Aorta (tissue), 5 donors: ENCODE measurements at regions not wholly inside any gene's neighbourhood (a gene's known extent, or its start where the extent isn't known, plus 50 kb on each side); places are given as distances from the start of the nearest gene placed in this dataset.

Experiments used
- ATAC-seq: fragments of 200-7000 bp; cut with Tn5 transposase; one replicate; pipeline ENCODE4 v1.9.1; 2022; ENCODE audit warnings: moderate library complexity; ENCODE audit not compliant: low FRiP score
- DNase-seq, 2 donors: peaks; one replicate each; pipeline ENCODE4 v3.0.0-alpha.2; 2020
- H3K27ac ChIP-seq, 2 donors: one replicate each; pipeline ENCODE4 v1.5.1; 2013; ENCODE audit warnings: low read length in 2 of 2, mild to moderate bottlenecking in 2 of 2, moderate library complexity in 2 of 2, control low read depth in 1 of 2, inconsistent platforms in 1 of 2, low read depth in 1 of 2
- H3K27me3 ChIP-seq, 2 donors: one replicate each; pipeline ENCODE4 v1.6.1; 2013; ENCODE audit warnings: control low read depth in 1 of 2, low read length in 1 of 2, mild to moderate bottlenecking in 1 of 2, moderate library complexity in 1 of 2; ENCODE audit not compliant: insufficient read depth in 2 of 2, control insufficient read depth in 1 of 2
- H3K36me3 ChIP-seq, 2 donors: one replicate each; pipeline ENCODE4 v1.6.1; 2013; ENCODE audit warnings: control low read depth in 1 of 2, low read length in 1 of 2, mild to moderate bottlenecking in 1 of 2; ENCODE audit not compliant: insufficient read depth in 2 of 2, control insufficient read depth in 1 of 2
- H3K4me1 ChIP-seq, 2 donors: one replicate each; pipeline ENCODE4 v1.6.1; 2013; ENCODE audit warnings: low read length in 2 of 2, control low read depth in 1 of 2, mild to moderate bottlenecking in 1 of 2, moderate library complexity in 1 of 2; ENCODE audit not compliant: insufficient read depth in 2 of 2, control insufficient read depth in 1 of 2
- H3K4me3 ChIP-seq, 2 donors: one replicate each; pipeline ENCODE4 v1.5.1; 2013; ENCODE audit warnings: low read length in 2 of 2, control low read depth in 1 of 2, mild to moderate bottlenecking in 1 of 2
- H3K9me3 ChIP-seq: one replicate; pipeline ENCODE4 v1.6.1; 2013; ENCODE audit warnings: mild to moderate bottlenecking, low read length; ENCODE audit not compliant: control insufficient read depth
- WGBS, 2 donors: extraction: QIAGEN DNeasy Blood & Tissue Kit; methylation state at CpG; one replicate each; pipeline ENCODE4 v1.1.7; 2013; 5-methylcytosine and 5-hydroxymethylcytosine counted together
- intact Hi-C, 2 donors: fragments of 100-400 bp; cut with DNase I; formaldehyde crosslinking; loops; one replicate each; pipeline versions ENCODE4 v1.14.2 to v1.15.0; 2022
- donor health status: healthy with polysubstance abuse.
- donor health status: Bipolar disorder and iron deficiency.
- donor health status: DM: no; HTN: no; CAD: no.
- donor health status: DM: no; HTN: no; CAD: no.
- donor health status: DM: yes; HTN: yes; CAD: no.

DNA sequence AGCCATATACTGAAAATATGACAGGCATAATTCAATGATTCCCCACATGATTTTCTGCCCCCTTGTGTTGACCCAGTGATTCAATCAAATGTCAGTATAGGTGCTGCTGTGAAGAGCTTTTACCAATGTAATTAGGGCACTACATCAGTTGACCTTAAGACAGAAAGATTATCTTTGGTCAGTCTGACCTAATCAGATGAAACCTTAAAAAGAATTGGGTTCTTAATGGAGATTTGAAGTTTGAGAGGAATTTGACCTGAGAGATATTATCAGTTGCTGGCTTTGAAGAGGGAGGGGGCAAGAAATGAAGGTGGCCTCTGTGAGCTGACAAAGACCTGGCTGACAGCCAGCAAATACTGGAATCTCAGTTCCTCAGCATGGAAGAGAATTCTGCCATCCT, 358.7 kb upstream of the CA10 start:
- ATAC-seq (no peak), DNase-seq (no peak)
- Histone ChIP-seq H3K9me3 (no peaks in the 10 kb centered on the region), H3K36me3 (no peaks in the 10 kb centered on the region), H3K4me3 (no peak overlapping the region), H3K27me3 (no peaks in the 10 kb centered on the region), H3K4me1 (no peaks in the 10 kb centered on the region), H3K27ac (no peak overlapping the region)
- intact Hi-C loops, result no loop called here

GRCh38 chr17:52515927-52516326, 357.4 kb upstream of the CA10 start:
- Histone ChIP-seq H3K27me3 (no peaks in the 10 kb centered on the region), H3K27ac (no peak overlapping the region), H3K36me3 (no peaks in the 10 kb centered on the region), H3K4me3 (no peak overlapping the region), H3K4me1 (no peaks in the 10 kb centered on the region), H3K9me3 (no peaks in the 10 kb centered on the region)
- no peak for DNase-seq
- ATAC-seq, result no peak
- intact Hi-C loops, result no loop called here
- 74 to 77% methylated on average over 2 of the region's 2 CpGs for WGBS, 2 donors

DNA sequence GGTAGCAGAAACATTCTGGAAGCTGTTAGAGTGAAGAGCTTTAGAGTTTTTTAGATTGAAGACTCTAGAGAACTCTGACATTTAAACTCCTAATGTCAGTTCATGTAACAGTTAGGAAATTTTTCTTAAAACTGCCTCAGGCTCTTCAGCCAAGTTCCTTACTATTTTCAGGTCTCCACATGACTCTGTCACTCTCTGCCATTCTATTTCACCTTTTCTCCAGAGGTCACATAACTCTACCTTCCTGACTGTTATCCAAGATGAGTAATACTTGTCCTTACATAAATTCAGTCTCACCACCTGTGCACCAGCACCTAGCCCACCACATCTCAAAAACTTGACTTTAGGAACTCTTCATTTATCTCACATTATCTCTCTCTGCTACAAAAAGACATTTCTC, 347.1 kb upstream of the CA10 start:
- intact Hi-C loops, result no loop called here
- H3K36me3 ChIP-seq, result no peaks in the 10 kb centered on the region
- ATAC-seq (no peak), DNase-seq (no peak)
- H3K9me3 ChIP-seq, result peaks cover 1% of the 10 kb centered on the region
- no peak overlapping the region for H3K27ac ChIP-seq
- H3K27me3 ChIP-seq, result no peaks in the 10 kb centered on the region
- no peak overlapping the region for H3K4me3 ChIP-seq
- no peaks in the 10 kb centered on the region for H3K4me1 ChIP-seq

GRCh38 chr17:52504081-52504480, 345.6 kb upstream of the CA10 start:
- no peaks in the 10 kb centered on the region for H3K27me3 ChIP-seq
- DNase-seq, result no peak
- ATAC-seq, result no peak
- H3K27ac ChIP-seq, result no peak overlapping the region
- H3K9me3 ChIP-seq, result peaks cover 1% of the 10 kb centered on the region
- H3K36me3 ChIP-seq, result no peaks in the 10 kb centered on the region
- no peaks in the 10 kb centered on the region for H3K4me1 ChIP-seq
- WGBS, 2 donors, result 12 to 41% methylated on average over 1 of the region's 1 CpG
- intact Hi-C loops, result no loop called here
- no peak overlapping the region for H3K4me3 ChIP-seq

- no peak for ATAC-seq
- H3K27ac ChIP-seq, result no peak overlapping the region
- intact Hi-C loops, result no loop called here
- peak in 1 of 2 donors; percentile 61 for DNase-seq
- H3K4me1 ChIP-seq, result no peaks in the 10 kb centered on the region
- 71 to 92% methylated on average over 5 of the region's 5 CpGs for WGBS, 2 donors
- no peaks in the 10 kb centered on the region for H3K9me3 ChIP-seq
- H3K36me3 ChIP-seq, result no peaks in the 10 kb centered on the region
- H3K27me3 ChIP-seq, result no peaks in the 10 kb centered on the region
- H3K4me3 ChIP-seq, result no peak overlapping the region
Observed at GRCh38 chr17:52495646-52496045, 337.1 kb upstream of the CA10 start.

DNA sequence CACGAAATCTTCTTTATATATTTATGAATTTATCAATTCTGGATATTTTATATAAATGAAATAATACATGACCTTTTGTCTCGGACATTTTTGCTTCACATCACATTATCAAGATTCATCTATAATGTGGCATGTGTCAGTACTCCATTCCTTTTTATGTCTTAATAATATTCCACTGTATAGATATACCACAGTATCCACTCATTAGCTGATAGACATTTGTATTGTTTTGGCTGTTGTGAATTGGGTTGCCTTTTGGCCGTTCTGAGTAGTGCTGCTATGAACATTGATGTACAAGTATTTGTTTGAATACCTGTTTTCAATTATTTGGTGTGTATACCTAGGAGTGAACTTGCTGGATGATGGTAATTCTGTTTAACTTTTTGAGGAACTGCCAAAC, 323.8 kb upstream of the CA10 start:
- ATAC-seq (no peak), DNase-seq (no peak)
- intact Hi-C loops, result no loop called here
- 66 to 77% methylated on average over 3 of the region's 3 CpGs for WGBS, 2 donors
- Histone ChIP-seq H3K4me3 (no peak overlapping the region), H3K27me3 (no peaks in the 10 kb centered on the region), H3K27ac (no peak overlapping the region), H3K4me1 (no peaks in the 10 kb centered on the region), H3K36me3 (no peaks in the 10 kb centered on the region), H3K9me3 (no peaks in the 10 kb centered on the region)

GRCh38 chr17:52477824-52478699, 319.5 kb upstream of the CA10 start:
- WGBS, 2 donors, result 85 to 93% methylated on average over 9 of the region's 9 CpGs
- Histone ChIP-seq H3K27ac (no peak overlapping the region), H3K4me1 (no peaks in the 10 kb centered on the region), H3K36me3 (no peaks in the 10 kb centered on the region), H3K9me3 (no peaks in the 10 kb centered on the region), H3K27me3 (no peaks in the 10 kb centered on the region), H3K4me3 (no peak overlapping the region)
- no peak for DNase-seq
- no peak for ATAC-seq
- intact Hi-C loops, result no loop called here

DNA sequence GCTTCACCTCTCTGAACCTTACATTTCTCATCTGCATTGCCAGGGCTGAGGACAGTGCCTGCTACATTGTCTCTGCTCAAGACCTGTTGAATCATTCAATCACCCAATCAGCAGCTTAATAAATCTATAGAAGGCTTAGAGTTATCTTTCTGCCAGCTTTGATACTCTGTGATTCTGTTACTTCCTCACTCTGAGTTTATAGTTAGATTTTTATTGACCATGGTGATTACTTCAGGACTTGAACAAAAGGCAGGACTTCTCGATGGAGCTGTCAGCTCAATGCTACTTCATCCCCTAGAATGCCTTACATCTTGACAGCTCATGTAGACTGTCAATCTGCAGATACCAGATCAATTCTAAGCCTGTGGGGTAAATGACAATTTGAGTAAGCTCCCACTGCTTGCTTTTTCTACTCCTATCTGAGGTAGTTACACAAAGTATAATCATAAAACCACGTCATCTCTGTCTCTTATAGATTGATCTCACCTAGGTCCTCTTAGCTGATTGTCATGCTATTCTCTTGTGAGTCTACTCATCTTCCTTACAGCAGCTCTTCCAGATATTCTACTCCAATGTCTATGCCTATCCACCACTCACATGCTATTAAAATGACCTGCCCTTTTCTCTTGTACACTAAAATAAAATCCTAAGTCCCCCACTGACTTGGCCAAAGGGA, 318.3 kb upstream of the CA10 start:
- Histone ChIP-seq H3K4me3 (no peak overlapping the region), H3K27ac (no peak overlapping the region), H3K9me3 (no peaks in the 10 kb centered on the region), H3K36me3 (no peaks in the 10 kb centered on the region), H3K4me1 (no peaks in the 10 kb centered on the region), H3K27me3 (no peaks in the 10 kb centered on the region)
- intact Hi-C loops, result no loop called here
- WGBS, 2 donors, result 79% methylated on average over 2 of the region's 2 CpGs
- ATAC-seq (no peak), DNase-seq (no peak)

GRCh38 chr17:52470553-52470952, 312.0 kb upstream of the CA10 start:
- ATAC-seq (no peak), DNase-seq (no peak)
- H3K9me3 ChIP-seq, result no peaks in the 10 kb centered on the region
- H3K27ac ChIP-seq, result no peak overlapping the region
- 91 to 94% methylated on average over 2 of the region's 2 CpGs for WGBS, 2 donors
- intact Hi-C loops, result loop anchor here in 1 of 2 donors (5.0 kb wide), 1 partner anchor 88 kb away; no protein-coding TSS in a partner anchor
- no peaks in the 10 kb centered on the region for H3K36me3 ChIP-seq
- peaks cover 0 to 1% of the 10 kb centered on the region in 2 donors for H3K27me3 ChIP-seq
- H3K4me1 ChIP-seq, result no peaks in the 10 kb centered on the region
- no peak overlapping the region for H3K4me3 ChIP-seq
